ENCODE measurements at regions not wholly inside any gene's neighbourhood (a gene's known extent, or its start where the extent isn't known, plus 50 kb on each side); places are given as distances from the start of the nearest gene placed in this dataset.

- TF ChIP-seq CTCF (IDR thresholded peaks at IDR 0.05; ENCODE audit: low read depth, low read length, missing control alignments) = no peak
- no peak overlapping the region for H3K4me3 ChIP-seq (replicated peaks; ENCODE audit: low read depth, low read length)
- no peak for DNase-seq (ENCODE audit: extremely low read depth, low read depth)
Observed at GRCh38 chr4:112058433-112058832, 86.8 kb upstream of the FAM241A start.

GRCh38 chr4:112060212-112060611 lies 85.0 kb upstream of the FAM241A start:
- peak; percentile 62 for TF ChIP-seq CTCF (IDR thresholded peaks at IDR 0.05; ENCODE audit: low read depth, low read length, missing control alignments)
- DNase-seq (ENCODE audit: extremely low read depth, low read depth) = no peak

GRCh38 chr4:112061207-112061817 lies 83.9 kb upstream of the FAM241A start:
- H3K4me3 ChIP-seq (replicated peaks; ENCODE audit: low read depth, low read length) = no peak overlapping the region
- DNase-seq (ENCODE audit: extremely low read depth, low read depth) = no peak
- TF ChIP-seq CTCF (IDR thresholded peaks at IDR 0.05; ENCODE audit: low read depth, low read length, missing control alignments) = no peak

More at GRCh38 chr4:112060212-112060611, 85.0 kb upstream of the FAM241A start:
- H3K4me3 ChIP-seq (replicated peaks; ENCODE audit: low read depth, low read length) = no peak overlapping the region

GRCh38 chr4:112063260-112063659 lies 82.0 kb upstream of the FAM241A start:
- H3K4me3 ChIP-seq (replicated peaks; ENCODE audit: low read depth, low read length) = no peak overlapping the region
- no peak for DNase-seq (ENCODE audit: extremely low read depth, low read depth)
- no peak for TF ChIP-seq CTCF (IDR thresholded peaks at IDR 0.05; ENCODE audit: low read depth, low read length, missing control alignments)

- no peak for DNase-seq (ENCODE audit: extremely low read depth, low read depth)
- TF ChIP-seq CTCF (IDR thresholded peaks at IDR 0.05; ENCODE audit: low read depth, low read length, missing control alignments) = no peak
- H3K4me3 ChIP-seq (replicated peaks; ENCODE audit: low read depth, low read length) = no peak overlapping the region
Observed at GRCh38 chr4:112069110-112069509, 76.1 kb upstream of the FAM241A start.

- no peak for DNase-seq (ENCODE audit: extremely low read depth, low read depth)
- no peak for TF ChIP-seq CTCF (IDR thresholded peaks at IDR 0.05; ENCODE audit: low read depth, low read length, missing control alignments)
- no peak overlapping the region for H3K4me3 ChIP-seq (replicated peaks; ENCODE audit: low read depth, low read length)
Observed at GRCh38 chr4:112073181-112073580, 72.1 kb upstream of the FAM241A start.

Measured in HFF-Myc (cell line).